Fibroblast of villous mesenchyme (primary cell): ENCODE measurements at regions not wholly inside any gene's neighbourhood (a gene's known extent, or its start where the extent isn't known, plus 50 kb on each side); places are given as distances from the start of the nearest gene placed in this dataset.
A peak's percentile ranks its signal among the peaks of the same experiment; 100 is the strongest.

Source experiments
- DNase-seq: peaks from one replicate; pipeline ENCODE4 v3.0.0-alpha.2; 2010; ENCODE audit warnings: low read depth
- H3K4me3 ChIP-seq: 2 replicates; pipeline ENCODE4 v1.5.1; 2011; ENCODE audit warnings: low read depth, mild to moderate bottlenecking, low read length
- TF ChIP-seq, protein P1 (sequence below): IDR thresholded peaks from 2 replicates; pipeline ENCODE4 v1.5.1; 2012; ENCODE audit warnings: low read depth, mild to moderate bottlenecking, low read length; ENCODE audit not compliant: insufficient read depth

DNA sequence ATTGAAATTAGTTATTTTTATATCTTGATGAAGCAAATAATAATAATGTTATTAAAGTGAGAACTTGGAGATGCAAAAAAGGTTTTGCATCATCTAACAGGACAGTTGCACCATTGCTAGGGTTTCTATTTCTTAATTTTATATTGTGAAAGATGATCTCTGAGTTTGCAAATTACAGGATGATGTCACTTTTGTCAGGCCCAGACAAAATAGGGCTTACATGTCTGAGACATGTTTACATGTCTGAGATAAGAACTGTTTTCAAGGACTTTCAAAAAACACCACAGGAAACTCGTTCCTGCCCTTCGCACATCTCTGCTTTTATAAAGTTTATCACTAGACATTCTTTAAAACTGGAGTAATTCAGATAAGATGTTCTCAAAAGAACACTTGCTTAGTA is 1075.8 kb upstream of the MANEA start:
- DNase-seq, result peak; percentile 41
- no peak overlapping the region for H3K4me3 ChIP-seq
- TF ChIP-seq, protein P1, sequence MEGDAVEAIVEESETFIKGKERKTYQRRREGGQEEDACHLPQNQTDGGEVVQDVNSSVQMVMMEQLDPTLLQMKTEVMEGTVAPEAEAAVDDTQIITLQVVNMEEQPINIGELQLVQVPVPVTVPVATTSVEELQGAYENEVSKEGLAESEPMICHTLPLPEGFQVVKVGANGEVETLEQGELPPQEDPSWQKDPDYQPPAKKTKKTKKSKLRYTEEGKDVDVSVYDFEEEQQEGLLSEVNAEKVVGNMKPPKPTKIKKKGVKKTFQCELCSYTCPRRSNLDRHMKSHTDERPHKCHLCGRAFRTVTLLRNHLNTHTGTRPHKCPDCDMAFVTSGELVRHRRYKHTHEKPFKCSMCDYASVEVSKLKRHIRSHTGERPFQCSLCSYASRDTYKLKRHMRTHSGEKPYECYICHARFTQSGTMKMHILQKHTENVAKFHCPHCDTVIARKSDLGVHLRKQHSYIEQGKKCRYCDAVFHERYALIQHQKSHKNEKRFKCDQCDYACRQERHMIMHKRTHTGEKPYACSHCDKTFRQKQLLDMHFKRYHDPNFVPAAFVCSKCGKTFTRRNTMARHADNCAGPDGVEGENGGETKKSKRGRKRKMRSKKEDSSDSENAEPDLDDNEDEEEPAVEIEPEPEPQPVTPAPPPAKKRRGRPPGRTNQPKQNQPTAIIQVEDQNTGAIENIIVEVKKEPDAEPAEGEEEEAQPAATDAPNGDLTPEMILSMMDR, result no peak

DNA sequence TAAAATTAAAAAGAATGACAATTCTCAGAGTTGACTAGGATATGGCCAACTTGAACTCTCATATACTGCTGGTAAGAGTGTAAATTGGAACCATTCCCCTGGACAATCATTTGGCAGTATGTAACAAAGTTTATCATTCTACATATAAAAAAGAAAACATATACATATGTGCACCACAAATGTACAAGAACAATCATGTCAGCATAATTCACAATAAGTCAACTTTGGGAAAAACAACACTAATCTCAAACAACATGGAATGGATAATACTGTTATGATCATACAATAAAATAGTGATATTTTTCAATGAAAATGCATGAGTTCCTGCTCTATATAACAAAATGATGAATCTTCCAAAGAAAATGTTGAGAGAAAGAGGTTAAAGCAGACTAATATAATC is 1078.7 kb upstream of the EPHA7 start:
- no peak for DNase-seq
- TF ChIP-seq, protein P1, result no peak
- no peak overlapping the region for H3K4me3 ChIP-seq

DNA sequence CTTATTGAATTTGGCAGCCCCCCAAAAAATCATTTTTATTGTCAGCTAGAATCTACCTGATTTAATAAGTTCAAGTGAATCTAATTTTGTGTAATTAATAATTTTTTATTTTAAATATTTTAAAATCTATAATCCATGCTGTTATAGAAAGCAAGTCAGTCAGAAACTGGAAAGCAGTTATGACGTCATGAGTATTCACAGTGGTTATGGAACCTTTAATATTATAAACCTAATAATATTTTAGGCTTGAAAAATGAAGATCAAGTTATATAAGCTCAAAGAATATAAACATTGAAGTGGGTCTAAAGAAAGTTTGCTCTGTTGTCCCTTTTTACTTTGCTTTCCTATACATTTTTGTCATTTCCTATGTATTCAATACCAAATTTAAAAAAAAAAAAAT is 1075.1 kb upstream of the EPHA7 start:
- H3K4me3 ChIP-seq, result no peak overlapping the region
- no peak for DNase-seq
- TF ChIP-seq, protein P1, result no peak

DNA sequence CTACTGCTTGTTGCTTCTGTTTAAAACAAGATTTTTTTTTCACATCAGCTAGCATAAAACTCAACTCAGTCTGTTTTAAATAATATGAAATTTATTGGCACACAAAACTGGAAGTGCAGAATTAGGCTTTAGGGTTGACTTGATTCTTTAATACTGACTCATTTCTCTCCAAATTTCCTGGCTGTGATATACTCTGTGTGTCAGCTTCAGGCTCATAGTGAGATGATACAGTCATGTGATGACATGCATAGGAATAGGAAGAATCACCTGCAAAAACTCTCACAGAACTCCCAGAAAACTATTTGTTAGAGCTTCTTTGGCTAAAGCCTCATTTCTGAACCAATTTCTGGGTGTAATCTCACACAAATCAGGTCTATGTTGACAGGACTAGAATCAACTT is 1068.0 kb upstream of the EPHA7 start:
- DNase-seq, result no peak
- TF ChIP-seq, protein P1, result no peak
- H3K4me3 ChIP-seq, result no peak overlapping the region

DNA sequence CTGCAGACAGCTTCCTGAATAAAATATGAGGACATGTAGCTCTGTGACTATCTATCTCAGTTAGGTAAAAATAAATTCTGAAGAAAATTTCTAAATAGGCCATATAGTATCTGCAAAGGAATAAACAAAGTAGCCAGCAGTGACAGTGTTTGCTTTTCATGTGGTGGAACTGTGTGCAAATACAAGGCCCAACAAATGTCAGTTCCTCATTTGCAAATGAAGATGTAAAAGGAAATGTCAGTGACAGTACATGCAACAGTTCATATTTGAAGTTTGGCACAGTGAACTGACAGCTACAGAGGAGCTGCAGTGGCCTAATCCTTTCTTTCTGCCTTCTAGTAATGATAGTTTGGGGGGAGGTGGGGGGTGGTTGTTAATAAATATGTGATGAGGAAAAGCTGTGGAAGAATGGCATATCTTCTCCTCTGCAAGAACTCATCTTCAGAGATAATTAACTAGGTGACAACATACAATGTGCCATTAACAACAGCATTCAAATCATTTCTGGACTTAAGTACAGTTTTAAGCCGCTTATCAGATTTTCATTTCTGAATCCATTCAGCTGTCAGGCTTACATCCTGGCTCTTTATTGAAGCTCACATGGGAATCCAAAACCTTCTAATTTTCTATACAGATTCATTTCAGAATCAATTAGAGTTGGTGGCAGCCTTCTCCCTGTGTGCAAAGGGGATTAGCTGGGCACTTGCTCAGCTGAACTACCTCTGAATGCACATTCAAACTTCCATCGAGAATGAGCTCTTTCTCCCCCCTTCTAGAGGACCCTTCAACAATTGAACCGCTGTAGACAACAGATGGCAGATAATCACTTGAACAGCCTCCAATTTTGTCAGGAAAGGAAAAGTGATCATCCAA is 1059.0 kb upstream of the EPHA7 start:
- DNase-seq, result no peak
- TF ChIP-seq, protein P1, result no peak
- no peak overlapping the region for H3K4me3 ChIP-seq

DNA sequence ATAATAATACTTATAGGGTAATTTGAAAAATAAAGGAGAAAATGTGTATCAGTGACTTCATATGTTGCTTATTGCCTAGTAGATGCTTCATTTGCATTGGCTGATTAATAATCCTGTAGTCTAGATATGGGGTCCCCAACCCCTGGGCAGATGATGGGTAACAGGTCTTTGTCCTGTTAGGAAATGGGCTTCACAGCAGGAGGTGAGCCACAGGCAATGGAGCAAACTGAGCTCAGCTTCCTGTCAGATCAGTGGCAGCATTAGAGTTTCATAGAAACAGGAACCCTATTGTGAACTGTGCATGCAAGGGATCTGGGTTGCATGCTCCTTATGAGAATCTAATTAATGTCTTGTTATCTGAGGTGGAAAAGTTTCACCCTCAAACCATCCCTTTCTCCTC is 1049.5 kb upstream of the EPHA7 start:
- no peak for DNase-seq
- no peak overlapping the region for H3K4me3 ChIP-seq
- TF ChIP-seq, protein P1, result no peak
